Prostate gland (tissue), 2 donors: ENCODE measurements at regions not wholly inside any gene's neighbourhood (a gene's known extent, or its start where the extent isn't known, plus 50 kb on each side); places are given as distances from the start of the nearest gene placed in this dataset.
"Not testable (repeated sequence)": the region's sequence is repeated elsewhere in the genome, so short reads cannot be mapped to it uniquely, and the experiment has no call there.

Experiments used
- DNase-seq: peaks from one replicate; pipeline ENCODE4 v3.0.0-alpha.2; 2019; ENCODE audit warnings: low spot score
- H3K27ac ChIP-seq, 2 donors: fragments of 200-600 bp; sonication (generic); 2 replicates each; pipeline ENCODE4 v1.5.1; 2017 to 2019
- H3K27me3 ChIP-seq: fragments of 200-600 bp; sonication (generic); replicated peaks from 2 replicates; pipeline ENCODE4 v1.5.1; 2019; ENCODE audit not compliant: insufficient read depth
- H3K36me3 ChIP-seq, 2 donors: fragments of 200-600 bp; sonication (generic); 1 replicate in 1 of 2; 2 replicates in 1 of 2; pipeline versions ENCODE4 v1.5.1 to v1.8.1; 2017 to 2019
- H3K4me1 ChIP-seq: fragments of 200-600 bp; sonication (generic); replicated peaks from 2 replicates; pipeline ENCODE4 v1.5.1; 2019
- H3K4me3 ChIP-seq, 2 donors: fragments of 200-600 bp; sonication (generic); 2 replicates each; pipeline ENCODE4 v1.5.1; 2017 to 2019
- H3K9me3 ChIP-seq: fragments of 200-600 bp; sonication (generic); 2 replicates; pipeline ENCODE4 v1.5.1; 2017
- CTCF ChIP-seq, 4 experiments: fragments of 200-600 bp in 2 of 4; fragments of 450-650 bp in 2 of 4; sonication (generic) in 2 of 4; IDR thresholded peaks; 1 replicate in 3 of 4; 2 replicates in 1 of 4; pipeline ENCODE4 v1.5.1; 2016 to 2019; ENCODE audit warnings: antibody characterized with exemption in 4 of 4, mild to moderate bottlenecking in 2 of 4, moderate library complexity in 2 of 4
- POLR2A ChIP-seq: fragments of 450-650 bp; IDR thresholded peaks from one replicate; pipeline ENCODE4 v1.6.1; 2016; ENCODE audit warnings: antibody characterized with exemption, mild to moderate bottlenecking
- POLR2AphosphoS5 ChIP-seq: sonication (generic); formaldehyde crosslinking; IDR thresholded peaks from one replicate; pipeline ENCODE4 v1.6.1; 2017; ENCODE audit warnings: antibody characterized with exemption
- WGBS: methylation state at CpG from one replicate; pipeline ENCODE4 v1.1.5; 2018; 5-methylcytosine and 5-hydroxymethylcytosine counted together
- intact Hi-C: fragments of 100-400 bp; cut with DNase I; formaldehyde crosslinking; loops from one replicate; pipeline ENCODE4 v1.14.2; 2022

- no peaks in the 10 kb centered on the region for H3K36me3 ChIP-seq
- intact Hi-C loops, result no loop called here
- TF ChIP-seq POLR2A (no peak), CTCF (IDR thresholded peaks at IDR 0.05) (no peak), POLR2AphosphoS5 (no peak)
- no peaks in the 10 kb centered on the region for H3K4me1 ChIP-seq
- no peaks in the 10 kb centered on the region for H3K9me3 ChIP-seq
- H3K27me3 ChIP-seq, result no peaks in the 10 kb centered on the region
- H3K27ac ChIP-seq, result no peak overlapping the region
- no peak overlapping the region for H3K4me3 ChIP-seq
- no peak for DNase-seq
Observed at GRCh38 chr6:22152841-22153240, 144.0 kb downstream of the PRL start.

DNA sequence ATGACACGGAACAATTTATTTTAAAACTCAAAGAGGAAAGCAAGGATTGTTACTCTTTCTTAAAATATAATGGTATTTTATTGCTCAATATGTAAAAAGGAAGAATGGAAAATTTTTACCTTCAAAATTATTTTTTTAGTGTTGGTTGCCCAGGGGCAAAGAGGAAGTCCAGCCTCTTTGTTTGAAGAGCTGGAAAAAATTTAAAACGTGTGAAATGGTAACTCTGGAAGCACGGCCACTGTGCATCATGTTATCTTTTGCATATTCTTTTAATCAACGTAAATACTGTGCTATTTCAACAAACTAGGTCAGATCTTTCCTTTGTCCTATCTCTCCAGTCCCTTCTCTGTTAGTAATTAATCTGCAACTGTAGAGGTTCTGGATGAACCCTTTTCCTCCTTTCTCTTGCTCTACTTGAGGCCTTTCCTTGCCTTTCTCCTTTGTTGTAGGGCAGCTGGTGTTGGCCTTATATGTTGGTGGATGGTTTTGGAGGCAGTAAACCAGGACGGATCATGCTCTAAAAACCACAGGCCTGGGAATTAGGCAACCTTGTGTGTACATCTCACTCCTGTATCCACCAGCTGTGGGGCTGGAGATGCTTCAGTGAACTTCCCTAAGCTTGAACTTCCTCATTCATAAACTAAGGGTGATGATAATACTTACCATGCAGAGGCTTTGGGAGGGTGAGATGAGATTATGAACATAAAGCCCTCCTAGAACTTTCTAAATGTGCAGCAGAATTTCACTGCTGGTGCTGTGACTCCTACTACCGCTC lies 143.3 kb downstream of the PRL start:
- Histone ChIP-seq H3K4me1 (no peaks in the 10 kb centered on the region), H3K9me3 (no peaks in the 10 kb centered on the region), H3K36me3 (no peaks in the 10 kb centered on the region), H3K4me3 (no peak overlapping the region), H3K27ac (no peak overlapping the region), H3K27me3 (no peaks in the 10 kb centered on the region)
- TF ChIP-seq POLR2AphosphoS5, result no peak
- TF ChIP-seq POLR2A, result no peak
- TF ChIP-seq CTCF (IDR thresholded peaks at IDR 0.05), result no peak
- WGBS, result 81% methylated on average over 6 of the region's 6 CpGs
- DNase-seq, result no peak
- intact Hi-C loops, result no loop called here

- DNase-seq, result no peak
- 90% methylated on average over 4 of the region's 4 CpGs for WGBS
- Histone ChIP-seq H3K4me3 (no peak overlapping the region), H3K4me1 (no peaks in the 10 kb centered on the region), H3K9me3 (no peaks in the 10 kb centered on the region), H3K27me3 (no peaks in the 10 kb centered on the region), H3K27ac (no peak overlapping the region), H3K36me3 (no peaks in the 10 kb centered on the region)
- TF ChIP-seq POLR2A (no peak), POLR2AphosphoS5 (no peak), CTCF (IDR thresholded peaks at IDR 0.05) (no peak)
- intact Hi-C loops, result no loop called here
Observed at GRCh38 chr6:22155551-22155950, 141.3 kb downstream of the PRL start.

DNA sequence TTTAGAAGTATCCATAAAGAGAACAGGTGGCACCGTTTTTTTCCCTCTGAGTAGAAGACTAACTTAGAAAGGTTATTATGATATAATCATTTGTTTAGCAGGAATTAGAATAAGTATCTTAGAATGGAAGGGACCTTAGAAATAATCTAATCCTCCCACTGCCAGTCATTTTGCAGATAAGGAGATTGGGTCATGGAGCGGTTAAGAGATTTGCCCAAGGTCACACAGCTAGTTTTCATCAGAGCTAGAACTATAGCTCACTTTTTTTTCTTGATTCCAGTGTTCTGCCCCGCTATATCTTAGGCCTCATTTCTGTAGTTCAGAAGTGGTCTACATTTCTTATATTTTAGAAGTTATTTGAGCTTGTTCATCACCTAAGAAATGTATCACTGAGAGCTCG lies 139.6 kb downstream of the PRL start:
- intact Hi-C loops, result no loop called here
- H3K27me3 ChIP-seq, result no peaks in the 10 kb centered on the region
- WGBS, result 96% methylated on average over 4 of the region's 4 CpGs
- TF ChIP-seq POLR2AphosphoS5 (no peak), CTCF (IDR thresholded peaks at IDR 0.05) (no peak), POLR2A (no peak)
- no peak overlapping the region for H3K27ac ChIP-seq
- no peaks in the 10 kb centered on the region for H3K9me3 ChIP-seq
- H3K4me3 ChIP-seq, result no peak overlapping the region
- no peaks in the 10 kb centered on the region for H3K36me3 ChIP-seq
- no peak for DNase-seq
- no peaks in the 10 kb centered on the region for H3K4me1 ChIP-seq

DNA sequence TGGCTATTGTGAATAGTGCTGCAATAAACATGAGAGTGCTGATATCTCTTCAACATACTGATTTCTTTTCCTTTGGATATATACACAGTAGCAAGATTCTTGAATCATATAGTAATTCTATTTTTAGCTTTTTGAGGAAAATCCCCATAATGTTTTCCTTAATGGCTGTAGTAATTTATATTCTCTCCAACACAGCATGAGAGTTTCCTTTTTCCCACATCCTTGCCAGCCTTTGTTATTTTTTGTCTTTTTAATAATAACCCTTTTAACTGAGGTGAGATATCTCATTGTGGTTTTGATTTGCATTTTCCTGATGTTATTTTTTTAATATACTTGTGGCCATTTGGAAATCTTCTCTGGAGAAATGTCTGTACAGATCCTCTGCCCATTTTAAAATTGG lies 132.6 kb downstream of the PRL start:
- H3K4me1 ChIP-seq, result no peaks in the 10 kb centered on the region
- intact Hi-C loops, result no loop called here
- no peaks in the 10 kb centered on the region for H3K9me3 ChIP-seq
- DNase-seq, result no peak
- no peak overlapping the region for H3K4me3 ChIP-seq
- no peak for TF ChIP-seq POLR2AphosphoS5
- TF ChIP-seq CTCF (IDR thresholded peaks at IDR 0.05), result no peak
- no peaks in the 10 kb centered on the region for H3K27me3 ChIP-seq
- H3K27ac ChIP-seq, result no peak overlapping the region
- no peaks in the 10 kb centered on the region for H3K36me3 ChIP-seq

GRCh38 chr6:22171006-22171405 lies 125.8 kb downstream of the PRL start:
- H3K4me1 ChIP-seq, H3K27me3 ChIP-seq, H3K36me3 ChIP-seq, H3K4me3 ChIP-seq, H3K27ac ChIP-seq, intact Hi-C loops, H3K9me3 ChIP-seq, DNase-seq: not testable (repeated sequence)
- WGBS, result 97% methylated on average over 5 of the region's 5 CpGs

GRCh38 chr6:22171885-22172284 lies 125.0 kb downstream of the PRL start:
- DNase-seq, result not testable (repeated sequence)

More at GRCh38 chr6:22171885-22172284, 125.0 kb downstream of the PRL start:
- H3K36me3 ChIP-seq, H3K4me3 ChIP-seq, H3K4me1 ChIP-seq, intact Hi-C loops, H3K27me3 ChIP-seq, H3K27ac ChIP-seq, H3K9me3 ChIP-seq: not testable (repeated sequence)
- WGBS, result 96% methylated on average over 15 of the region's 15 CpGs
